Stimulated activated CD8-positive, alpha-beta memory T cell treated with anti-CD3 and anti-CD28 coated beads, Interleukin-2, amount 100 ng/mL, for 48 hours (primary cell): ENCODE measurements at regions not wholly inside any gene's neighbourhood (a gene's known extent, or its start where the extent isn't known, plus 50 kb on each side); places are given as distances from the start of the nearest gene placed in this dataset.

Experiments
- DNase-seq, 2 donors: peaks; one replicate each; pipeline ENCODE4 v3.0.0-alpha.2; 2020; ENCODE audit warnings: low read depth in 2 of 2

DNA sequence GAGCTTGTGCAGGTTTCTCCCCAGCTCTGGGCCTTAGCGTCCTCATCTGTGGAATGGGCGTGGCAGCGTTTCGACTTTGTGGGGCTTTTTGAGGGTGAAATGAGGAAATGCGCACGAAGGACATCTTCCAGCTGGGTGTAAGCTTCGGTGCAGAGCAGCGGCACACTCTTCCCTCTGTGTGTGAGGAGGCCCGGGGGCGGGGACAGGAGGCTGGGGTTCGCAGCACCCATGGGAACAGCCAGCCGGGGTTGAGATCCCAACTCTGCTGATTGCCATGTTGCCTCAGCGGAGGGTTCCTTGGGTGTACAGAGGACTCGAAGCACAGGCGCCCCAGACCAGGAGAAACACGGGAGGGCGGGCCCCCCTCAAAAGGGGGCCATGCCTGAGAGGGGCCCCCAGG lies 265.6 kb downstream of the NSG2 start:
- DNase-seq = no peak

- peak; percentile 47 to 53 for DNase-seq
Measured at GRCh38 chr5:174311531-174312269, 266.2 kb downstream of the NSG2 start.

- no peak for DNase-seq
Measured at GRCh38 chr5:174312270-174312617, 266.7 kb downstream of the NSG2 start.

GRCh38 chr5:174312641-174313040 lies 267.1 kb downstream of the NSG2 start:
- no peak for DNase-seq

DNA sequence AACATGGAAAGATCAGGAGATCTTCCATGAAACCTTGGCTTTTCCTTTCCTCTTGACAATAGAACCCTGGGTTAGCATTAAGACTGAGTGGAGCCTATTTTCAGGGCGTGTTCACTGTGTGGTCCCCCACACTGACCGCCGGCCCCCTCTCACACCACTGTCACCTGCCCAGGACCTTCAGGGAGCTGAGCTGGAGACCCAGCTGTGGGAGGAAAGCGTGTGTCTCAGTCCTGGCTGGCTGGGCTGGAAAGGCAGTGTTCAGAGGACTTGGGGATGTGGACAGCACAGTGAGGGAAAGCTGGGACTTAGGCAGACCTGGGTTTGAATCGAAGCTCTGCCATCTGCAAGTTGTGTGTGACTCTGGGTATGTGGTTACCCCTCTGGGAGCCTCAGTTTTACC lies 268.1 kb downstream of the NSG2 start:
- no peak for DNase-seq

GRCh38 chr5:174314261-174314660 lies 268.8 kb downstream of the NSG2 start:
- no peak for DNase-seq

- no peak for DNase-seq
Measured at GRCh38 chr5:174315471-174315870, 270.0 kb downstream of the NSG2 start.

DNA sequence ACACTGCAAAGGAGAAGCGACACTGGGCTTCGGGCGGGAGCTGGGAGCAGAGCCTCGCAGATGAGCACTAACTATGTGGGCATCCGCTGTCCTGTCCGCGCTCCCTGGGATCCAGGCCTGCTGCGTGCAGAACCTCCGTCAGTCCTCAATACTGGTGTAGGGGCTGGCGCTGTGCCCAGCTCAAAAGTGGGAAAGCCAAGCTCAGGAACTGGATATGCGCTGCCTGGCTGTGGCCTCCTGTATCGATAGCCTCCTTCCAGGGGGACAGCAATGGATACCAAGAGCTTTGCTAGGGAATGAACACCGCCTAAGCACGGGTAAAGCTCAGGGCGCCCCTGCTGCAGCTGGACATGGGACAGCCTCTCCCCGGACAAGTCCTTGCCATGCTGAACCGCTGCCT lies 270.4 kb downstream of the NSG2 start:
- DNase-seq = no peak

DNA sequence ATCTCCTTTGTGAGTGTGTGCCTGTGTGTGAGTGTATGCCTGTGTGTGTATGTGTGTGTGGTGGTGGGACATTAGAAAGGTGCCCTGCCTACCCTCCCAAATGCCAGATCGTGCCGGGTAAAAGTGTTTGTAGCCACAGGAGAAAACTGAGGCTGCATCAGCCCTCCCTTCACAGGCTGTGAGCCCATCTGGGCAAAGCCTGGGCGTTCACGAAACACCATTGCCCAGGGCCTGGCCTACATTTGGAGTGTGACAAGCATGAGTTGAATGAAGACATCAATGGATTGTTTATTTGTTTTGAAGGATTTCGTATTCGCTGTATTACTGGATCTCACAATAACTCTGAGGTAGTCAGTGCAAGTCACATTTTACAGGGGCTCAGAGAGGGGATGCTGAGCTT lies 270.8 kb downstream of the NSG2 start:
- no peak for DNase-seq

- no peak for DNase-seq
Measured at GRCh38 chr5:174317256-174317894, 271.9 kb downstream of the NSG2 start.

DNA sequence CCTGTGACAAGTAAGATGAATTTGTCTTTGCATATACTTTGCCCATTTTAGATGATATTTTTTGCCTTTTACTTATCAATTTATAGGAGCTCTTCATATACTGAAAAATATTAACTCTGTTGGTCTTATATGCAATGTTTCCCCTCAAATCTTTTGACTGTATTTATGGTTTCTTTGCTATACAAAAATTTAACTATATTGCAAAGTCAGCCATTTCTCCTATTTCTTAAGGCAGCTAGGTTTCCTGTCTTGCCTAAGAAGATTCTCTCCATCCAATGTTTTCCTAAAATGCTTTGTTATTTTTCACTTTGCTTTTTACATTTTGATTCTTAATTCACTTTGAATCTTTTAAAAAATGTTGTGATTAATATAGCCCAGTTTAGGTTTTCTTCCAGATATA lies 273.1 kb downstream of the NSG2 start:
- DNase-seq = no peak

DNA sequence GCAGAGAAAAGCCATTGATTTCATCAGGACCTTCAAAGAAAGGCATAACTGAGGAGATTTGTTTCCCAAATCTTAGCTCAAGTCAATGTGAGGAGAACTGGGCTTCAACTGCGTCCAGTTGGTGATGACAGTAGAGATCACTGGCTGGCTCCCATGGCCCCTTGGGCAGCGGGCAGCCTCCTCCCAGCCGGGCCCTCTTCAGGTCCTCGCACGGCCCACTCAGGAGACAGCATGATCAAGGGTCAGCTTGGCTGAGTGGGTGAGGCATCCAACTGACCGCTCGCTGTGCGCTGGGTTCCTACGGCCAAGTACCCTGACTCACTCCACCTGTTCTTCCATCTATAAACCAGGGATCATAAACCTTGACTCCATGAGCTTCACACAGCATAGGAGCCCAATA lies 274.0 kb downstream of the NSG2 start:
- DNase-seq = no peak

DNA sequence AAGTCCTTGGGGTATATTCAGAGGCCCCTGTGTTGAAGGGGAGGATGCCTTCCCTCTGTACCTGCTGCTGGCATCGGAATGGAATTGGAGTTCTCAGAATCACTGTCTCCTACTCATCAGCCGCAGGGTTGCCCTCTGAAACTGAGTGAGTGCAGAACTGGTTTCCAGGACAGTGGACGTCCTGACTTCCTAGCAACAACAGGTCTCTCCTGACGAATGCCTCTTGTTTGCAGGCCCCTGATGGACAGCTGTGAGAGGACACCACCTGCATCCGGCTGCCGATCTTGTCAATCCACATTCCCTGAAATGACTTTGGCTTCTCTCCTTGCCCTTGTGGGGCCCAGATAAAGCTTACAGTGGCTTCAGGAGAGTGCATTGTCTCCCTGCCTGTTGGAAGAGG lies 274.5 kb downstream of the NSG2 start:
- no peak for DNase-seq

- no peak for DNase-seq
Measured at GRCh38 chr5:174323878-174324281, 278.4 kb downstream of the NSG2 start.

GRCh38 chr5:174324680-174325079 lies 279.2 kb downstream of the NSG2 start:
- no peak for DNase-seq

- DNase-seq = no peak
Measured at GRCh38 chr5:174325431-174325830, 279.9 kb downstream of the NSG2 start.

GRCh38 chr5:174325961-174326360 lies 280.5 kb downstream of the NSG2 start:
- DNase-seq = no peak

DNA sequence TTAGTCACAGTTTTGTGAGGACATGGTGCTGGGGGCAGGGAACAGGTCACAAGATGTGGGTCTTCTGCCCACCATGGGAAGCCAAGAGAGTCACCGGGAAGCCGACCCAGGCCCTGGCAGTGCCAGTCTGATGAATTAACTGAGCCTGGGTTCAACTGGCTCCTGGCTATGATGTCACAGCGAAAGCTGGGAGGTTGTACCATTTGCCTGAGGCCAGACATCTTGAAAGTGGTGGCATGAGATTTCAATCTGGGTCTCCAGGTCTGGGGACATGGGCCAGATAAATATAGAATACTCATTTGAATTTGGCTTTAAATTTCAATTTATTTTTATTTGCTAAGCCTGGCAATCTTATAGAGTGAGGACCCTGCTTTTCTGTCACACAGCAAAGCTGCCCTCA lies 280.9 kb downstream of the NSG2 start:
- no peak for DNase-seq

GRCh38 chr5:174327317-174327864 lies 281.9 kb downstream of the NSG2 start:
- DNase-seq = peak; percentile 27 to 41

DNA sequence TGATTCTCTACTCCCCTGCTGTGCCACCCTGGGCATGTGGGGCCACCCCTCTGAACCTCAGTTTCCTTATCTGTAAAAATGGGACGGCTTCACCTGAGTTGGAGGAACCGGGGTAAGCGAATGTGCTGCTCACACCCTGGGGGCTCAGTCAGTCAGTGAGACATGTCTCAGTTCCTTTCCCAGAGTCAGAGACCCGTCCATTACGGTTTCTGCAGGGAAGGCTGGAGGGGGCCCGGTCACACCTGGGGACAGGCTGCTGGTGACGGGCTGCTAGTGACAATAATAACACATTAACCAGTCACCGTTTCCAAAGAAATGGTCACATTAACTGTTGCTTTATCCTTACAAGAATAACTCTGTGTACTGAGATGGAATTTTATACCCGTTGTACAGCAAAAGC lies 282.4 kb downstream of the NSG2 start:
- DNase-seq = no peak

GRCh38 chr5:174328631-174329299 lies 283.3 kb downstream of the NSG2 start:
- DNase-seq = no peak

DNA sequence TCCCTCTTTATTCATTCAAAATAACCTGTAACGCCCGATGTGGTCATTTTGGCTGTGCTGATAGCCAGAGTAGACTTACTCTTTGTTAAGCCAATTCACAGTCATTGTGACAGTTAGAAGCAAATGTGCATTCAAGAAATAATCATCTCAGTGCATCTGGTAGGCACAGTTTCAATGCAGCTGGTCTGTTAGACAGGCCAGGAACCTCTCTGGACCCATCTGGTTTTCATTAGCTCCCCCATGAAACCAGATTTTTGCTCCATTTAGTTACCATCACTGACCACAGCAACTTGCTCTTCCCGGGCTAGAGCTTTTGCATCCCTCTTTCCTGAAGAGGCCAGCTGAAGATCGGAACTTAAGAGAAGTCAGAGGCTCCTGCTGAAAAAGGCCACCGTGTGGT lies 284.2 kb downstream of the NSG2 start:
- no peak for DNase-seq
